Neural progenitor cell (in vitro differentiated cells): ENCODE measurements at regions not wholly inside any gene's neighbourhood (a gene's known extent, or its start where the extent isn't known, plus 50 kb on each side); places are given as distances from the start of the nearest gene placed in this dataset.

Experiments
- DNase-seq: peaks from one replicate; pipeline ENCODE4 v3.0.0-alpha.2; 2016; ENCODE audit warnings: low spot score
- H2AFZ ChIP-seq: fragments of 200-600 bp; sonication (generic); replicated peaks from 2 replicates; pipeline ENCODE4 v1.6.1; 2016; ENCODE audit warnings: antibody characterized with exemption
- H3F3A ChIP-seq: fragments of 200-600 bp; sonication (generic); 2 replicates; pipeline ENCODE4 v1.6.1; 2016; ENCODE audit warnings: antibody characterized with exemption, low read depth
- H3K27ac ChIP-seq: fragments of 200-600 bp; sonication (generic); 2 replicates; pipeline ENCODE4 v1.5.1; 2016; ENCODE audit warnings: mild to moderate bottlenecking
- H3K27me3 ChIP-seq: fragments of 200-600 bp; sonication (generic); 2 replicates; pipeline ENCODE4 v1.6.1; 2016; ENCODE audit warnings: mild to moderate bottlenecking, moderate library complexity
- H3K36me3 ChIP-seq: fragments of 200-600 bp; sonication (generic); 2 replicates; pipeline ENCODE4 v1.5.1; 2016
- H3K4me1 ChIP-seq: fragments of 200-600 bp; sonication (generic); 2 replicates; pipeline ENCODE4 v1.6.1; 2016; ENCODE audit warnings: mixed run types
- H3K4me2 ChIP-seq: fragments of 200-600 bp; sonication (generic); 2 replicates; pipeline ENCODE4 v1.6.1; 2016
- H3K4me3 ChIP-seq: fragments of 200-600 bp; sonication (generic); 2 replicates; pipeline ENCODE4 v1.5.1; 2016
- H3K79me2 ChIP-seq: fragments of 200-600 bp; sonication (generic); 2 replicates; pipeline ENCODE4 v1.6.1; 2016; ENCODE audit warnings: low read depth
- H3K9ac ChIP-seq: fragments of 200-600 bp; sonication (generic); 2 replicates; pipeline ENCODE4 v1.6.1; 2016
- H3K9me3 ChIP-seq: fragments of 200-600 bp; sonication (generic); 2 replicates; pipeline ENCODE4 v1.5.1; 2016; ENCODE audit warnings: low read depth
- H4K20me1 ChIP-seq: fragments of 200-600 bp; sonication (generic); 2 replicates; pipeline ENCODE4 v1.6.1; 2016; ENCODE audit warnings: low read depth
- H3K27ac Mint-ChIP-seq: 3 replicates; pipeline ENCODE4 v1.8.0; 2021; ENCODE audit warnings: mixed read lengths
- H3K27me3 Mint-ChIP-seq: 2 replicates; pipeline ENCODE4 v1.8.0; 2022; ENCODE audit warnings: low read depth, mild to moderate bottlenecking, inconsistent platforms, moderate library complexity, mixed read lengths; ENCODE audit not compliant: insufficient read depth
- H3K36me3 Mint-ChIP-seq: 3 replicates; pipeline ENCODE4 v1.8.0; 2021; ENCODE audit warnings: mixed read lengths
- H3K4me1 Mint-ChIP-seq: 3 replicates; pipeline ENCODE4 v1.8.0; 2021; ENCODE audit warnings: mixed read lengths
- H3K4me3 Mint-ChIP-seq: 3 replicates; pipeline ENCODE4 v1.8.0; 2021; ENCODE audit warnings: mild to moderate bottlenecking, moderate library complexity, mixed read lengths
- H3K9me3 Mint-ChIP-seq: 3 replicates; pipeline ENCODE4 v1.8.0; 2020; ENCODE audit warnings: mixed read lengths
- CTCF ChIP-seq: fragments of 200-600 bp; sonication (generic); IDR thresholded peaks from 2 replicates; pipeline ENCODE4 v1.5.1; 2017; ENCODE audit warnings: antibody characterized with exemption, mild to moderate bottlenecking
- EZH2 ChIP-seq: fragments of 200-600 bp; sonication (generic); IDR thresholded peaks from 2 replicates; pipeline ENCODE4 v1.6.1; 2017; ENCODE audit warnings: antibody characterized with exemption, mild to moderate bottlenecking, moderate library complexity
- EZH2phosphoT487 ChIP-seq: fragments of 200-600 bp; sonication (generic); IDR thresholded peaks from 2 replicates; pipeline ENCODE4 v1.6.1; 2017; ENCODE audit warnings: antibody characterized with exemption

GRCh38 chr10:109106604-109107003 lies 816.7 kb downstream of the XPNPEP1 start:
- H3K36me3 ChIP-seq: no peaks in the 10 kb centered on the region
- no peak for DNase-seq
- Mint-ChIP-seq H3K9me3 (no peaks in the 10 kb centered on the region), H3K4me3 (no peak overlapping the region), H3K4me1 (no peaks in the 10 kb centered on the region), H3K27me3 (no peaks in the 10 kb centered on the region), H3K27ac (no peak overlapping the region), H3K36me3 (no peaks in the 10 kb centered on the region)
- no peak overlapping the region for H3K4me3 ChIP-seq
- H3K9me3 ChIP-seq: no peaks in the 10 kb centered on the region
- no peak overlapping the region for H2AFZ ChIP-seq
- H3K79me2 ChIP-seq: no peaks in the 10 kb centered on the region
- no peak for TF ChIP-seq CTCF
- TF ChIP-seq EZH2phosphoT487: no peak
- no peak for TF ChIP-seq EZH2
- no peaks in the 10 kb centered on the region for H3K27me3 ChIP-seq
- no peak overlapping the region for H3K9ac ChIP-seq
- H4K20me1 ChIP-seq: no peaks in the 10 kb centered on the region
- H3K4me2 ChIP-seq: no peak overlapping the region
- H3F3A ChIP-seq: no peaks in the 10 kb centered on the region
- H3K4me1 ChIP-seq: no peaks in the 10 kb centered on the region
- no peak overlapping the region for H3K27ac ChIP-seq

GRCh38 chr10:109105725-109106124 lies 817.6 kb downstream of the XPNPEP1 start:
- Histone ChIP-seq H3K4me1 (no peaks in the 10 kb centered on the region), H3F3A (no peaks in the 10 kb centered on the region), H3K27me3 (no peaks in the 10 kb centered on the region), H3K4me2 (no peak overlapping the region), H4K20me1 (no peaks in the 10 kb centered on the region), H3K36me3 (no peaks in the 10 kb centered on the region), H3K4me3 (no peak overlapping the region), H3K79me2 (no peaks in the 10 kb centered on the region), H2AFZ (no peak overlapping the region), H3K9ac (no peak overlapping the region), H3K9me3 (no peaks in the 10 kb centered on the region), H3K27ac (no peak overlapping the region)
- Mint-ChIP-seq H3K4me3 (no peak overlapping the region), H3K4me1 (no peaks in the 10 kb centered on the region), H3K36me3 (no peaks in the 10 kb centered on the region), H3K27ac (no peak overlapping the region), H3K9me3 (no peaks in the 10 kb centered on the region), H3K27me3 (no peaks in the 10 kb centered on the region)
- no peak for DNase-seq
- TF ChIP-seq CTCF: no peak

GRCh38 chr10:109104806-109105205 lies 818.5 kb downstream of the XPNPEP1 start:
- H3K4me2 ChIP-seq: no peak overlapping the region
- H2AFZ ChIP-seq: no peak overlapping the region
- TF ChIP-seq CTCF (no peak), EZH2phosphoT487 (no peak), EZH2 (no peak)
- no peaks in the 10 kb centered on the region for H3K9me3 ChIP-seq
- no peaks in the 10 kb centered on the region for H4K20me1 ChIP-seq
- DNase-seq: no peak
- Mint-ChIP-seq H3K4me3 (no peak overlapping the region), H3K27me3 (no peaks in the 10 kb centered on the region), H3K9me3 (no peaks in the 10 kb centered on the region), H3K27ac (no peak overlapping the region), H3K36me3 (no peaks in the 10 kb centered on the region), H3K4me1 (no peaks in the 10 kb centered on the region)
- no peak overlapping the region for H3K27ac ChIP-seq
- H3K36me3 ChIP-seq: no peaks in the 10 kb centered on the region
- no peak overlapping the region for H3K9ac ChIP-seq
- no peaks in the 10 kb centered on the region for H3F3A ChIP-seq
- H3K79me2 ChIP-seq: no peaks in the 10 kb centered on the region
- H3K4me3 ChIP-seq: no peak overlapping the region
- H3K27me3 ChIP-seq: no peaks in the 10 kb centered on the region
- no peaks in the 10 kb centered on the region for H3K4me1 ChIP-seq

- Histone ChIP-seq H3K36me3 (no peaks in the 10 kb centered on the region), H3K4me3 (no peak overlapping the region), H3K27me3 (no peaks in the 10 kb centered on the region), H4K20me1 (no peaks in the 10 kb centered on the region), H3K4me1 (no peaks in the 10 kb centered on the region), H3K4me2 (no peak overlapping the region), H3F3A (no peaks in the 10 kb centered on the region), H3K27ac (no peak overlapping the region), H3K9ac (no peak overlapping the region), H3K79me2 (no peaks in the 10 kb centered on the region), H3K9me3 (no peaks in the 10 kb centered on the region), H2AFZ (no peak overlapping the region)
- Mint-ChIP-seq H3K4me1 (no peaks in the 10 kb centered on the region), H3K9me3 (no peaks in the 10 kb centered on the region), H3K27ac (no peak overlapping the region), H3K27me3 (no peaks in the 10 kb centered on the region), H3K36me3 (no peaks in the 10 kb centered on the region), H3K4me3 (no peak overlapping the region)
- no peak for DNase-seq
- TF ChIP-seq CTCF (no peak), EZH2 (no peak), EZH2phosphoT487 (no peak)
Measured at GRCh38 chr10:109103278-109103677, 820.0 kb downstream of the XPNPEP1 start.
